HEK293T (cell line): ENCODE measurements at regions not wholly inside any gene's neighbourhood (a gene's known extent, or its start where the extent isn't known, plus 50 kb on each side); places are given as distances from the start of the nearest gene placed in this dataset.

Experiments
- FOXM1 ChIP-seq: fragments of 450-650 bp; IDR thresholded peaks from 2 replicates; pipeline ENCODE4 v1.6.1; 2017; ENCODE audit warnings: mild to moderate bottlenecking, borderline replicate concordance
- TARDBP ChIP-seq: fragments of 450-650 bp; IDR thresholded peaks from 2 replicates; pipeline ENCODE4 v1.6.1; 2016

DNA sequence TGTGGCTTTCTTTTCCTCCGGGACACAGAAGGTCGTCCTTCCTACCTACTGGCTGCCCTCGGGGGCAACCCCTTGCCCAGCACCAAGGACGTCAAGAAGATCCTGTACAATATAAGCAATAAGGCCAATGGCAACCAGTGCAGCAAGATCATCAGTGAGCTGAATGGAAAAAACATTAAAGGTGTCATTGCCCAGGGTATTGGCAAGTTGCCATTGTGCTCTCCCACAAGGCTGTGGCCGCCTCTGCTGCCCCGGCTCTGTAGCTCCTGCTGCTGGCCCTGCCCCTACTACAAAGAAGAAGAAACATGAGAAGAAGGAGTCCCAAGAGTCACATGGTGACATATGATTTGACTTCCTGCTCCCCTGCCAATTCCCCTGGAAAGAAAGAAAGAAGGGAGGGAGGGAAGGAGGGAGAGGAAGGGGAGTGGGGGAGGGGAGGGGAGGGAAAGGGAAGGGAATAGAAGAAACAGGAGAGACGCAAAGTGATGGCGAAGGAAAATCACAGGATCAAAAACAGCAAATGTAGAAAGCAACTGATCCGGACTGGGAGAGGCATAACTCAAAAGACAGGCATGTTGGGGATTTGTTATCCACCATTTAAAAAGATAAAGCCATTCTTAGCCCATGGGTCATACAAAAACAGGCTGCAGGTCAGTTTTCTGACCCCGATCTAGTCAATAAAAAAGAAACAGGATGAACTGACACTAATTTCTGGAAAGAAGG lies 61.3 kb upstream of the RESF1 start:
- TF ChIP-seq FOXM1 (no peak), TARDBP (no peak)
